DOHH2 (cell line): ENCODE measurements at regions not wholly inside any gene's neighbourhood (a gene's known extent, or its start where the extent isn't known, plus 50 kb on each side); places are given as distances from the start of the nearest gene placed in this dataset.

Experiments
- H3F3A ChIP-seq: fragments of 200-600 bp; sonication (generic), shearing (Covaris generic); 2 replicates; pipeline ENCODE4 v1.6.0; 2016; ENCODE audit warnings: antibody characterized with exemption, mild to moderate bottlenecking; ENCODE audit not compliant: control insufficient read depth, insufficient read depth
- H3K27ac ChIP-seq: fragments of 200-600 bp; sonication (generic); 2 replicates; pipeline ENCODE4 v1.5.1; 2014; ENCODE audit warnings: low read depth, mild to moderate bottlenecking, low read length, moderate library complexity
- H3K27me3 ChIP-seq: fragments of 200-600 bp; sonication (generic); 2 replicates; pipeline ENCODE4 v1.6.1; 2014; ENCODE audit warnings: mild to moderate bottlenecking, low read length, mixed read lengths; ENCODE audit not compliant: control insufficient read depth
- H3K36me3 ChIP-seq: fragments of 200-600 bp; sonication (generic); 2 replicates; pipeline ENCODE4 v1.6.1; 2014; ENCODE audit warnings: mild to moderate bottlenecking, low read length, moderate library complexity, mixed read lengths; ENCODE audit not compliant: control insufficient read depth
- H3K4me1 ChIP-seq: fragments of 200-600 bp; sonication (generic); 2 replicates; pipeline ENCODE4 v1.6.1; 2014; ENCODE audit warnings: mild to moderate bottlenecking, low read length, mixed read lengths; ENCODE audit not compliant: control insufficient read depth
- H3K4me2 ChIP-seq: fragments of 200-600 bp; sonication (generic); 2 replicates; pipeline ENCODE4 v1.6.0; 2014; ENCODE audit warnings: mild to moderate bottlenecking, low read length, moderate library complexity
- H3K4me3 ChIP-seq: fragments of 200-600 bp; sonication (generic); 2 replicates; pipeline ENCODE4 v1.5.1; 2014; ENCODE audit warnings: mild to moderate bottlenecking, low read length, mixed read lengths
- H3K79me2 ChIP-seq: fragments of 200-600 bp; sonication (generic); 2 replicates; pipeline ENCODE4 v1.6.1; 2014; ENCODE audit warnings: mild to moderate bottlenecking, low read length, mixed read lengths; ENCODE audit not compliant: control insufficient read depth
- H3K9me2 ChIP-seq: fragments of 200-600 bp; sonication (generic); replicated peaks from 2 replicates; pipeline ENCODE4 v1.6.1; 2014; ENCODE audit warnings: mild to moderate bottlenecking, low read length, mixed read lengths; ENCODE audit not compliant: control insufficient read depth
- H3K9me3 ChIP-seq: fragments of 200-600 bp; sonication (generic); 2 replicates; pipeline ENCODE4 v1.6.1; 2014; ENCODE audit warnings: antibody characterized with exemption, low read length, mixed read lengths; ENCODE audit not compliant: control insufficient read depth, insufficient read depth
- H4K20me1 ChIP-seq: fragments of 200-600 bp; sonication (generic); 2 replicates; pipeline ENCODE4 v1.6.0; 2014; ENCODE audit warnings: low read depth, mild to moderate bottlenecking, antibody characterized with exemption, low read length, moderate library complexity; ENCODE audit not compliant: control insufficient read depth, insufficient read depth
- CTCF ChIP-seq: fragments of 200-600 bp; sonication (generic); IDR thresholded peaks from one replicate; pipeline ENCODE4 v1.5.1; 2014; ENCODE audit warnings: antibody characterized with exemption, mild to moderate bottlenecking, low read depth, low read length; ENCODE audit not compliant: poor library complexity, severe bottlenecking
- EZH2phosphoT487 ChIP-seq: fragments of 200-600 bp; sonication (generic); IDR thresholded peaks from 2 replicates; pipeline ENCODE4 v1.6.1; 2017; ENCODE audit warnings: borderline replicate concordance, mild to moderate bottlenecking, antibody characterized with exemption, low read length, moderate library complexity, mixed read lengths

DNA sequence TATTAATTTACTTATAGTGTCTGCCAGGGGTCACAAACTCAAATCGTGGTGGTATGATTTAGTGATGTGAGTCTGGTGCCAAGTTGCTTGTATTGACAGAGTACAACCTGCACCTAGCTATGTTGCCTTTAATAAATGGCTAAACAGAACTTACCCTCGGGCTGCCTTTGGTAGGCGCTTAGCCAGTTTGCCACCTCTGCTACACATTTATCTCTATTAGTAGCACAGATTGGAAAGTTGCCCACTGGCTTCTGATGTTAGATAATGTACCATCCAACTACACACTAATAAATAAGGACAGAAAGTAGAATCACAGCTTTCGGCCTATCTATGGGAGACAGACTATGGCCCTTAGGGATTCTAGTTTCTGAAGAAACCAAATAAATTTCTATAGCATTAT, 368.4 kb downstream of the MAN2A1 start:
- no peak overlapping the region for H3K4me3 ChIP-seq
- TF ChIP-seq CTCF (no peak), EZH2phosphoT487 (no peak)
- H3K36me3 ChIP-seq: no peaks in the 10 kb centered on the region
- H3K27ac ChIP-seq: no peak overlapping the region
- H3K9me3 ChIP-seq: no peaks in the 10 kb centered on the region
- no peaks in the 10 kb centered on the region for H3K27me3 ChIP-seq
- peaks cover 24% of the 10 kb centered on the region for H3K4me1 ChIP-seq
- H3K9me2 ChIP-seq: no peaks in the 10 kb centered on the region
- no peaks in the 10 kb centered on the region for H3K79me2 ChIP-seq
- H3F3A ChIP-seq: peaks cover 5% of the 10 kb centered on the region; the same call in 1 of the 2 replicates
- no peaks in the 10 kb centered on the region for H4K20me1 ChIP-seq
- no peak overlapping the region for H3K4me2 ChIP-seq

DNA sequence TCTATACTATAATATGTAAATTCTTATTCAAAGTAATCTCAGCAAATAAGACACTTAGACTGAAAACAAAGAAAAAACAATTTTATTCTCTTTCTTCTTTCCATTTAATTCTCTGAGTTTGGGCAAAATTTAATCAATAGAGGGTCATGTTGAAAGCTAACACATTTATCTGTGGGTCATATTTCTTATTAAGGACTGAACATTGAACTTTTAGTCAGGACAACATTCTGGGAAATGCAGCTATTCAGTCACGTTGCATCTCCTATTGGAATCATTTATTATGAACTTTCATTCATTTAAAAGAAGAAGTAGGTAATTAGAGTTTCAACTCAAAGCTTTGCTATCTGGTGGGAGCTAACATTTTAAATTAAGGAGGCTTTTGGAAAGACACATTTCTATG, 372.5 kb downstream of the MAN2A1 start:
- H3K4me3 ChIP-seq: no peak overlapping the region

GRCh38 chr5:110063640-110064602, 374.2 kb downstream of the MAN2A1 start:
- no peak overlapping the region for H3K27ac ChIP-seq

More for the DNA sequence above, 372.5 kb downstream of the MAN2A1 start:
- Histone ChIP-seq H3K27ac (no peak overlapping the region), H3K9me2 (no peaks in the 10 kb centered on the region), H3K36me3 (no peaks in the 10 kb centered on the region), H3K79me2 (no peaks in the 10 kb centered on the region), H3K4me2 (no peak overlapping the region), H3F3A (no peaks in the 10 kb centered on the region), H3K4me1 (no peaks in the 10 kb centered on the region), H3K9me3 (no peaks in the 10 kb centered on the region), H4K20me1 (no peaks in the 10 kb centered on the region), H3K27me3 (no peaks in the 10 kb centered on the region)
- no peak for TF ChIP-seq CTCF
- TF ChIP-seq EZH2phosphoT487: no peak

More at GRCh38 chr5:110063640-110064602, 374.2 kb downstream of the MAN2A1 start:
- H3K4me3 ChIP-seq: no peak overlapping the region
- H3K36me3 ChIP-seq: no peaks in the 10 kb centered on the region
- H3K4me1 ChIP-seq: no peaks in the 10 kb centered on the region
- H3F3A ChIP-seq: no peaks in the 10 kb centered on the region
- H4K20me1 ChIP-seq: no peaks in the 10 kb centered on the region
- no peak for TF ChIP-seq CTCF
- TF ChIP-seq EZH2phosphoT487: no peak
- H3K9me3 ChIP-seq: no peaks in the 10 kb centered on the region
- no peaks in the 10 kb centered on the region for H3K9me2 ChIP-seq
- H3K27me3 ChIP-seq: no peaks in the 10 kb centered on the region
- no peak overlapping the region for H3K4me2 ChIP-seq
- no peaks in the 10 kb centered on the region for H3K79me2 ChIP-seq
